ENCODE measurements at regions not wholly inside any gene's neighbourhood (a gene's known extent, or its start where the extent isn't known, plus 50 kb on each side); places are given as distances from the start of the nearest gene placed in this dataset.
"Not testable (repeated sequence)": the region's sequence is repeated elsewhere in the genome, so short reads cannot be mapped to it uniquely, and the experiment has no call there.

GRCh38 chr3:125697979-125698640 lies 102.8 kb upstream of the OSBPL11 start:
- not testable (repeated sequence) for DNase-seq (ENCODE audit: low read depth)

- no peak for DNase-seq (ENCODE audit: low read depth)
These were observed 120.4 kb upstream of the OSBPL11 start for GRCh38 chr3:125715651-125716050.

GRCh38 chr3:125732151-125732550 lies 136.9 kb upstream of the OSBPL11 start:
- not testable (repeated sequence) for DNase-seq (ENCODE audit: low read depth)

- not testable (repeated sequence) for DNase-seq (ENCODE audit: low read depth)
These were observed 146.9 kb upstream of the OSBPL11 start for GRCh38 chr3:125741991-125742718.

GRCh38 chr3:125742845-125743244 lies 147.5 kb upstream of the OSBPL11 start:
- not testable (repeated sequence) for DNase-seq (ENCODE audit: low read depth)

- DNase-seq (ENCODE audit: low read depth) = not testable (repeated sequence)
These were observed 161.8 kb upstream of the OSBPL11 start for GRCh38 chr3:125757050-125757449.

GRCh38 chr3:125758641-125759130 lies 163.4 kb upstream of the OSBPL11 start:
- DNase-seq (ENCODE audit: low read depth) = not testable (repeated sequence)

- DNase-seq (ENCODE audit: low read depth) = not testable (repeated sequence)
These were observed 167.3 kb upstream of the OSBPL11 start for GRCh38 chr3:125762601-125763000.

GRCh38 chr3:125766285-125766826 lies 171.1 kb upstream of the OSBPL11 start:
- peak; percentile 58 for DNase-seq (ENCODE audit: low read depth)

GRCh38 chr3:125766931-125767330 lies 171.6 kb upstream of the OSBPL11 start:
- DNase-seq (ENCODE audit: low read depth) = not testable (repeated sequence)

- no peak for DNase-seq (ENCODE audit: low read depth)
These were observed 172.3 kb upstream of the OSBPL11 start for GRCh38 chr3:125767641-125768040.

- DNase-seq (ENCODE audit: low read depth) = not testable (repeated sequence)
These were observed 173.5 kb upstream of the OSBPL11 start for GRCh38 chr3:125768821-125769220.

GRCh38 chr3:125771506-125771905 lies 176.2 kb upstream of the OSBPL11 start:
- DNase-seq (ENCODE audit: low read depth) = not testable (repeated sequence)

- not testable (repeated sequence) for DNase-seq (ENCODE audit: low read depth)
These were observed 179.2 kb upstream of the OSBPL11 start for GRCh38 chr3:125774433-125775034.

- DNase-seq (ENCODE audit: low read depth) = not testable (repeated sequence)
These were observed 179.8 kb upstream of the OSBPL11 start for GRCh38 chr3:125775106-125775505.

- DNase-seq (ENCODE audit: low read depth) = not testable (repeated sequence)
These were observed 180.5 kb upstream of the OSBPL11 start for GRCh38 chr3:125775606-125776294.

- DNase-seq (ENCODE audit: low read depth) = not testable (repeated sequence)
These were observed 184.0 kb upstream of the OSBPL11 start for GRCh38 chr3:125779276-125779675.

- DNase-seq (ENCODE audit: low read depth) = not testable (repeated sequence)
These were observed 184.6 kb upstream of the OSBPL11 start for GRCh38 chr3:125779918-125780317.

- not testable (repeated sequence) for DNase-seq (ENCODE audit: low read depth)
These were observed 186.4 kb upstream of the OSBPL11 start for GRCh38 chr3:125781678-125782077.

- DNase-seq (ENCODE audit: low read depth) = not testable (repeated sequence)
These were observed 178.7 kb upstream of the ROPN1B start for GRCh38 chr3:125790312-125790711.

- DNase-seq (ENCODE audit: low read depth) = not testable (repeated sequence)
These were observed 178.0 kb upstream of the ROPN1B start for GRCh38 chr3:125791021-125791420.

- DNase-seq (ENCODE audit: low read depth) = not testable (repeated sequence)
These were observed 159.0 kb upstream of the ROPN1B start for GRCh38 chr3:125810010-125810409.

Data from activated T-cell treated with anti-CD3 and anti-CD28 coated beads for 1 hour (primary cell).